GM10266 (cell line): ENCODE measurements at regions not wholly inside any gene's neighbourhood (a gene's known extent, or its start where the extent isn't known, plus 50 kb on each side); places are given as distances from the start of the nearest gene placed in this dataset.

Source experiments
- DNase-seq: peaks from one replicate; pipeline ENCODE4 v3.0.0; 2012; ENCODE audit errors: extremely low spot score
- TF ChIP-seq, protein P1 (sequence below): IDR thresholded peaks from 2 replicates; pipeline ENCODE4 v1.5.1; 2012; ENCODE audit warnings: mild to moderate bottlenecking, low read depth; ENCODE audit not compliant: control insufficient read depth, insufficient read depth; ENCODE audit errors: missing control alignments

- TF ChIP-seq, protein P1, sequence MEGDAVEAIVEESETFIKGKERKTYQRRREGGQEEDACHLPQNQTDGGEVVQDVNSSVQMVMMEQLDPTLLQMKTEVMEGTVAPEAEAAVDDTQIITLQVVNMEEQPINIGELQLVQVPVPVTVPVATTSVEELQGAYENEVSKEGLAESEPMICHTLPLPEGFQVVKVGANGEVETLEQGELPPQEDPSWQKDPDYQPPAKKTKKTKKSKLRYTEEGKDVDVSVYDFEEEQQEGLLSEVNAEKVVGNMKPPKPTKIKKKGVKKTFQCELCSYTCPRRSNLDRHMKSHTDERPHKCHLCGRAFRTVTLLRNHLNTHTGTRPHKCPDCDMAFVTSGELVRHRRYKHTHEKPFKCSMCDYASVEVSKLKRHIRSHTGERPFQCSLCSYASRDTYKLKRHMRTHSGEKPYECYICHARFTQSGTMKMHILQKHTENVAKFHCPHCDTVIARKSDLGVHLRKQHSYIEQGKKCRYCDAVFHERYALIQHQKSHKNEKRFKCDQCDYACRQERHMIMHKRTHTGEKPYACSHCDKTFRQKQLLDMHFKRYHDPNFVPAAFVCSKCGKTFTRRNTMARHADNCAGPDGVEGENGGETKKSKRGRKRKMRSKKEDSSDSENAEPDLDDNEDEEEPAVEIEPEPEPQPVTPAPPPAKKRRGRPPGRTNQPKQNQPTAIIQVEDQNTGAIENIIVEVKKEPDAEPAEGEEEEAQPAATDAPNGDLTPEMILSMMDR: no peak
- DNase-seq: no peak
Observed at GRCh38 chr3:177481329-177481728, 284.0 kb upstream of the TBL1XR1 start.

DNA sequence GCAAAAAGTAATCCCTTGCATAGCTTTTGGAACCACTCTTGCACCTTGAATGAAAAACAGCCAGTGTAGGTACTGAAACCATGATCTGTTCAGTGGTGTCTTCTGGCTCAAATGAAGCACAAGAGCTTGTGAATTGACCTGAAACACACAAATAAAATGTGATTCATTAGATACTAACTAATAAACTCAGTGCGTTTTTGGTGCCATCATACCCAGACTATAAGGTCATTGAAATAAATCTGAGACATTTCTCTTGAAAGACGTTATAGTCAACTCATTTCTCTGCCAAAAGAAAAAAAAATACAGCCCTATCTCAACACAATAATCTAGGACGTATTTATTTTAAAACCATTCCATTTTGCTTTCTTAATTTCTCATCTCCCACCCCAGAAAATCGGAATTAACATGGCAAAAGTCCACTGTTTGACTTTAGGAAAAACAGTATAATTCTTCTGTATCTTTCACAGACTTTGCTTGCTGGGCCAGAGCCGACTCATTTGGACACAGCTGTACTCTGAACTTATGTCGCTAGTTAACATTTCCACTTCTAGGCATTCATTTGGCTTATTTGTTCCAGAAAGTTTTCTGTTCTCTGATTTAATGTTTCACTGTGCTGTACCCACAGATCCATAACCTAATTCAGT is 284.9 kb upstream of the TBL1XR1 start:
- DNase-seq: no peak
- TF ChIP-seq, protein P1: no peak

DNA sequence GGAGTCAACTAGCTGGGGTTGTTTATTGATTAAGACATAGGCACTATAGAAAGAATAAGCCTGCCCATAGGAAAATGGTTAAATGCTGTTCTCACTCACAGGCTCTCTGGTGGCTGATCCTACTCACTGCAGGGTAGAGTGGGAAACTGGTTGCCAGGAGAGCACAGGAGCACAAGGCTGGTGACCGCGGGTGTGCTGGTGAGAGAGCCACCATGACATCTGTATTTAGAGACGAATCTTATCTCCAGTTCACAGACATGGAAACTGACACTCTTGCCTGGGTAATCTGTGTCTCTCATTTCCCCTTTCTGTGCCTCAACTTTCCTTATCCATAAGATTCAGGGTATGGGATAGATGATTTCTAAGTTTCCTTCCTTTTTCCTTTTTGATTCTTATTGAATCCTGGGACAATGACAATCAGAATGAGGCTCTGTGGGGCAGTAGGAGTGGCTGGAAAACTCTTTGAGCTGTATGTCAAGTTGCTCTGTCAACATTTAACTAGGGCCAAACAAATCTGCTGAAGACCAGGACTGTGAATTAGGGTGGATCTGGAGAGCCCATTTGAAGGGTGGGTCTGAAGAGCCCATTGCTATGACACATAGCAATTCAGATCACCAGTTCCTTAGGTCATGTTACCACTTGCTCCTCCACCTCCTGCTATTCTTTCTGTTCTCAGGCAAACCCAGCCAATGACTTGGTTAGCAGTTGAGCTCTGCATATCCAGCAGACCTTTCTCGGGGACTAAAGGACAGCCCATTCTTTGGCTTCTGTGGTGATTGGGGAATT is 286.1 kb upstream of the TBL1XR1 start:
- TF ChIP-seq, protein P1: no peak
- DNase-seq: no peak

DNA sequence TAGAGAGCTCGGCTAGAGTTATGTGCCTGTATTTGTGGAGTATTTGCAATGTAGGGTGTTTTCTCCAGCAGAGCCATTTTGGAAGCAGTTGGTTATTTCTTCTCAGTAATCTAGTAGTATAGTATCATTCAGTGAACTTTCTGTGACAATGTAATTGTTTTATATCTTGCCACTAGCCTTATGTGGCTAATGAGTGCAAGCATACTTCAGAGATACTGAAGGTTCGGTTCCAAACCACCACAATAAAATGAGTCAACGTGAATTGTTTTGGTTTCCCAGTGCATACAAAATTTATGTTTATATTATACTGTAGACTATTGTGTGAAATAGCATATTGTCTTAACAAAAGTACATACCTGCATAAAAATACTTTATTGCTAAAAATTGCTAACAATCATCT is 286.9 kb upstream of the TBL1XR1 start:
- DNase-seq: no peak
- TF ChIP-seq, protein P1: no peak

- TF ChIP-seq, protein P1: no peak
- DNase-seq: no peak
Observed at GRCh38 chr3:177484926-177485325, 287.6 kb upstream of the TBL1XR1 start.

DNA sequence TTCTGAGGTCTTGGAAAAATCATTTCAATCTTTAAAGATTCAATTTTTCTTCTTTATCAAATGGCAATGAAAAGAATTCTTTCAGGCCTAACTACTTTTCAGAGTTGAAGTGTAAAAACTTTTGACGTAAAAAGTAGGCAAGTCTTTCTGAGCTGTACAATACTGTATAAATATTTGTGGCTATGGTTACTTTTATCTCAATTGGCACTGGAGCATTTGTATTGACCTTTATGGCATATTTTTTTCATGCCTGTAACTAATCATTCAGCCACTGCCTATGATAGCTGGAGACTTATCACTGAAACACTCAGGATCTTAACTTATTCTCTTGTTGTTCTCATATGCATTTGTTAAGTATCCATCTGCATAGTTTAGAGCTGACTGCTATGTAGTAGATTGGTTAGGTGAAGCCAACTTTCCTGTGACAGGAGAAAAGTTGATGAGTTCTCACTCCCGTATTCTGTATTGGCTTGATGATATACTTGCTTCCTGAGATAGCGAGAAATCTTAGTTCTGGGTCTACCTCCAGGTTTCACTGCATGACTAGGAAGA is 290.4 kb upstream of the TBL1XR1 start:
- TF ChIP-seq, protein P1: no peak
- DNase-seq: no peak

DNA sequence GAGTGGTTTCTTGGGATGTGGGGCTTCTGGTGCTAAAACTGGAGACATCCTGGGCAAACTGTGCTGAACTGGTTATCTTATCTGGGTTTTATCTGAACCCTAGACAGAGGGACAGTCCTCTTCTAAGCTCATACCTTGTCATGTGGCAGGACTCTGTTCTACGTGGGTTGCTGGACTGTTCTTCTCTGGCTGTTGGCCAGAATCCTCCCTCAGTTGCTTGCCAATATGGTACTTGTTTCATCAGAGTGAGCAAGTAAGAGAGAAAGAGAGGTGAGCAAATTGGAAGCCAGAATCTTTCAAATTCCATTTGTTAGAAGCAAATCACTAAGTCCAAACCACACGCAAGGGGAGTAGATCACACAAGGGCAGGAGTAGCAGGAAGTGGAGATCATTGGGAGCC is 291.5 kb upstream of the TBL1XR1 start:
- no peak for DNase-seq

More for the DNA sequence above, 291.5 kb upstream of the TBL1XR1 start:
- TF ChIP-seq, protein P1: no peak
